ENCODE measurements at regions not wholly inside any gene's neighbourhood (a gene's known extent, or its start where the extent isn't known, plus 50 kb on each side); places are given as distances from the start of the nearest gene placed in this dataset.

GRCh38 chr18:67646890-67647289, 130.4 kb upstream of the DSEL start:
- intact Hi-C loops (cut with DNase I, micrococcal nuclease), result no loop called here
- Histone ChIP-seq H3K9me3 (no peaks in the 10 kb centered on the region), H3K4me1 (ENCODE audit: low read depth) (no peaks in the 10 kb centered on the region), H3K36me3 (ENCODE audit: low read depth) (no peaks in the 10 kb centered on the region), H3K4me3 (no peak overlapping the region)
- DNase-seq, result no peak
- ATAC-seq, result no peak
- TF ChIP-seq CTCF (IDR thresholded peaks at IDR 0.05), result no peak

DNA sequence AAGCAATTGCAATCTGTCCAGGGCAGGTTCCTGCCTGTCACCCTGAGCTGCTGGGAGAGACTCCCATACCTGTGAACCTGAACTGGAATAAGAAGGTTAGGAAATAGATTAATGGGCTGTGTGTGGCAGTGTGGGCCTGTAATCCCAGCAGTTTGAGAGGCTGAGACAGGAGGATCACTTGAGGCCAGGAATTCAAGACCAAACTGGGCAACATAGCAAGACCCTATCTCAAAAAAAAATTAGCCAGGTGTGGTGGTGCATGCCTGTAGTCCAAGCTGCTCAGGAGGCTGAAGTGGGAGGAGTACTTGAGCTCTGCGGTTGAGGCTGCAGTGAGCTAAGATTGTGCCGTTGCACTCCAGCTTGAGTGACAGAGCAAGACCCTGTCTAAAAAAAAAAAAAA, 127.7 kb upstream of the DSEL start:
- intact Hi-C loops (cut with DNase I, micrococcal nuclease), result no loop called here
- TF ChIP-seq CTCF (IDR thresholded peaks at IDR 0.05), result no peak
- Histone ChIP-seq H3K9me3 (no peaks in the 10 kb centered on the region), H3K36me3 (ENCODE audit: low read depth) (no peaks in the 10 kb centered on the region), H3K4me1 (ENCODE audit: low read depth) (no peaks in the 10 kb centered on the region), H3K4me3 (no peak overlapping the region)
- ATAC-seq, result no peak
- DNase-seq, result no peak

DNA sequence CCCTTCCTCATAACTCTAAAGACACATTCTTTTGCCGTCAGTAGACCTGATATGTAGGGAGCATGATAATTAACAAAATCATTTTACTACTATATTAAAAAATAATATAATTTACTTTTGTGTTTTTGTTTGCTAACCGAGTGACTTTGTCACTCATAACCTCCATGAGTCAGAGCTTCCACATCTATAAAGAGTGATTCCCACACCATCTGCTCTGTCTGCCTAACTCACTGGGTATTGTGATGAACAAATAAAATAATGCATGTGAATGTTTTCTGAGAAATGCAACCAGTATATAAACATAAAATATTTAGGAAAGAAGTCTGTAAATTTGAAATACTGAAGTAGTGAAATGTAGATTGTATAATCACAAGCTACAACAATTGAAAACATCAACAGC, 123.4 kb upstream of the DSEL start:
- ATAC-seq (no peak), DNase-seq (no peak)
- no peaks in the 10 kb centered on the region for H3K36me3 ChIP-seq (ENCODE audit: low read depth)
- no peaks in the 10 kb centered on the region for H3K9me3 ChIP-seq
- intact Hi-C loops (cut with DNase I, micrococcal nuclease), result no loop called here
- no peak for TF ChIP-seq CTCF (IDR thresholded peaks at IDR 0.05)
- H3K4me1 ChIP-seq (ENCODE audit: low read depth), result no peaks in the 10 kb centered on the region
- H3K4me3 ChIP-seq, result no peak overlapping the region

- no peak for ATAC-seq
- DNase-seq, result peak in 1 of 3 donors; percentile 38
- H3K9me3 ChIP-seq, result no peaks in the 10 kb centered on the region
- H3K4me1 ChIP-seq (ENCODE audit: low read depth), result no peaks in the 10 kb centered on the region
- no peak overlapping the region for H3K4me3 ChIP-seq
- H3K36me3 ChIP-seq (ENCODE audit: low read depth), result no peaks in the 10 kb centered on the region
- no peak for TF ChIP-seq CTCF (IDR thresholded peaks at IDR 0.05)
- intact Hi-C loops (cut with DNase I, micrococcal nuclease), result no loop called here
These were observed 120.3 kb upstream of the DSEL start for GRCh38 chr18:67636597-67637385.

DNA sequence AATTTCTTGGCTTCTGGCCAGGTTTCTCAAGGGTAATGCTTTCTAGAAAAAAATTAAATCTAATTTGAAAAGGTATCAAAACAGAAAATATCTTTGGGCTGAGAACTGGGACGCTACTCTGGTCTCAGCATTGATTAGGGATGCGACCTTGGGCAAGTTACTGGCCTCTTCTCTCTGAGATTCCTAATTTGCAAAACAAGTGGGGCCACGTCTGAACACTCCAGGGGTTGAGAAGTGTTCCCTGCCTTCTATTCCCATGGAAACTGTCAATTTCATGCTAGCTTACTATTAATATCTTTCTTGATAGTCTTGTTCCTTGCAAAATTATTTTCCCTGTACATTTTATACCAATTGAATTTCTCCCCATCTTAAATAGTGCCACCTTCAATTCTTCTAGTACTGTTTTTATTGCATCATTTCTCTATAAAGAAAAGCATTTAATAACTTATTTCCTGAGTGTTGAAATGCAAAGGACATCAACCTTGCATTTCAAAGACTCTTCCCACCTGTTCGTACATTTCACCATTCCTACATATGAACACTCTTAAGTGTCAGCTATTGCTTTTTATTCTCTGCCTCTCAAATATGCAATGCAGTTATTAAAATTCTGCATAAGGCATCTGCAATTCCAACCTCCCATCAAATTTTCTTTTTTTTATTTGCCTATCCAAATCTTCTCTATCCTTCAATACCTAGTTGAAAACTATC, 118.3 kb upstream of the DSEL start:
- H3K36me3 ChIP-seq (ENCODE audit: low read depth), result no peaks in the 10 kb centered on the region
- no peak for TF ChIP-seq CTCF (IDR thresholded peaks at IDR 0.05)
- no peaks in the 10 kb centered on the region for H3K9me3 ChIP-seq
- H3K4me1 ChIP-seq (ENCODE audit: low read depth), result no peaks in the 10 kb centered on the region
- ATAC-seq, result no peak
- no peak for DNase-seq
- no peak overlapping the region for H3K4me3 ChIP-seq
- intact Hi-C loops (cut with DNase I, micrococcal nuclease), result no loop called here
